ENCODE measurements at regions not wholly inside any gene's neighbourhood (a gene's known extent, or its start where the extent isn't known, plus 50 kb on each side); places are given as distances from the start of the nearest gene placed in this dataset.

GRCh38 chr4:138802499-138802898, 213.1 kb upstream of the NOCT start:
- ChIA-PET CTCF (interaction anchor here (0.5 to 0.6 kb wide), 2 partner anchors 343 to 635 kb away, joined by 3 to 5 read pairs; no protein-coding TSS in a partner anchor), POLR2A (no interaction called here)
- no TSS peak for BruUV-seq (replicated peaks)
- intact Hi-C loops (cut with micrococcal nuclease), result no loop called here
- H3K27ac Mint-ChIP-seq (ENCODE audit: low read depth, unreplicated experiment), result no peak overlapping the region
- H3K4me3 Mint-ChIP-seq (ENCODE audit: unreplicated experiment), result no peak overlapping the region
- H3K36me3 Mint-ChIP-seq (ENCODE audit: insufficient read depth, unreplicated experiment), result no peaks in the 10 kb centered on the region
- no peak for DNase-seq (ENCODE audit: unreplicated experiment)
- H3K4me1 Mint-ChIP-seq (ENCODE audit: insufficient read depth, unreplicated experiment), result no peaks in the 10 kb centered on the region
- H3K27me3 Mint-ChIP-seq (ENCODE audit: insufficient read depth, unreplicated experiment), result peaks cover 76% of the 10 kb centered on the region
- H3K9me3 Mint-ChIP-seq (ENCODE audit: unreplicated experiment), result no peaks in the 10 kb centered on the region
- TF ChIP-seq, protein P1, sequence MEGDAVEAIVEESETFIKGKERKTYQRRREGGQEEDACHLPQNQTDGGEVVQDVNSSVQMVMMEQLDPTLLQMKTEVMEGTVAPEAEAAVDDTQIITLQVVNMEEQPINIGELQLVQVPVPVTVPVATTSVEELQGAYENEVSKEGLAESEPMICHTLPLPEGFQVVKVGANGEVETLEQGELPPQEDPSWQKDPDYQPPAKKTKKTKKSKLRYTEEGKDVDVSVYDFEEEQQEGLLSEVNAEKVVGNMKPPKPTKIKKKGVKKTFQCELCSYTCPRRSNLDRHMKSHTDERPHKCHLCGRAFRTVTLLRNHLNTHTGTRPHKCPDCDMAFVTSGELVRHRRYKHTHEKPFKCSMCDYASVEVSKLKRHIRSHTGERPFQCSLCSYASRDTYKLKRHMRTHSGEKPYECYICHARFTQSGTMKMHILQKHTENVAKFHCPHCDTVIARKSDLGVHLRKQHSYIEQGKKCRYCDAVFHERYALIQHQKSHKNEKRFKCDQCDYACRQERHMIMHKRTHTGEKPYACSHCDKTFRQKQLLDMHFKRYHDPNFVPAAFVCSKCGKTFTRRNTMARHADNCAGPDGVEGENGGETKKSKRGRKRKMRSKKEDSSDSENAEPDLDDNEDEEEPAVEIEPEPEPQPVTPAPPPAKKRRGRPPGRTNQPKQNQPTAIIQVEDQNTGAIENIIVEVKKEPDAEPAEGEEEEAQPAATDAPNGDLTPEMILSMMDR (IDR thresholded peaks at IDR 0.05; ENCODE audit: unreplicated experiment), result no peak

GRCh38 chr4:138800421-138800820, 215.2 kb upstream of the NOCT start:
- H3K9me3 Mint-ChIP-seq (ENCODE audit: unreplicated experiment), result no peaks in the 10 kb centered on the region
- TF ChIP-seq, protein P1 (IDR thresholded peaks at IDR 0.05; ENCODE audit: unreplicated experiment), result no peak
- intact Hi-C loops (cut with micrococcal nuclease), result no loop called here
- ChIA-PET POLR2A (no interaction called here), CTCF (interaction anchor here (0.6 to 0.7 kb wide), 2 partner anchors 10 to 431 kb away, joined by 3 read pairs; no protein-coding TSS in a partner anchor)
- BruUV-seq (replicated peaks), result no TSS peak
- H3K4me1 Mint-ChIP-seq (ENCODE audit: insufficient read depth, unreplicated experiment), result no peaks in the 10 kb centered on the region
- no peak overlapping the region for H3K27ac Mint-ChIP-seq (ENCODE audit: low read depth, unreplicated experiment)
- DNase-seq (ENCODE audit: unreplicated experiment), result no peak
- H3K4me3 Mint-ChIP-seq (ENCODE audit: unreplicated experiment), result no peak overlapping the region
- H3K36me3 Mint-ChIP-seq (ENCODE audit: insufficient read depth, unreplicated experiment), result no peaks in the 10 kb centered on the region
- H3K27me3 Mint-ChIP-seq (ENCODE audit: insufficient read depth, unreplicated experiment), result peaks cover 60% of the 10 kb centered on the region

- intact Hi-C loops (cut with micrococcal nuclease), result no loop called here
- CTCF ChIA-PET, result no interaction called here
- H3K27ac Mint-ChIP-seq (ENCODE audit: low read depth, unreplicated experiment), result no peak overlapping the region
- H3K36me3 Mint-ChIP-seq (ENCODE audit: insufficient read depth, unreplicated experiment), result no peaks in the 10 kb centered on the region
- H3K4me1 Mint-ChIP-seq (ENCODE audit: insufficient read depth, unreplicated experiment), result no peaks in the 10 kb centered on the region
- TF ChIP-seq, protein P1 (IDR thresholded peaks at IDR 0.05; ENCODE audit: unreplicated experiment), result no peak
- H3K27me3 Mint-ChIP-seq (ENCODE audit: insufficient read depth, unreplicated experiment), result peaks cover 40% of the 10 kb centered on the region
- POLR2A ChIA-PET, result no interaction called here
- no peaks in the 10 kb centered on the region for H3K9me3 Mint-ChIP-seq (ENCODE audit: unreplicated experiment)
- DNase-seq (ENCODE audit: unreplicated experiment), result no peak
- H3K4me3 Mint-ChIP-seq (ENCODE audit: unreplicated experiment), result no peak overlapping the region
- BruUV-seq (replicated peaks), result no TSS peak
These were observed 217.2 kb upstream of the NOCT start for GRCh38 chr4:138798404-138798803.

DNA sequence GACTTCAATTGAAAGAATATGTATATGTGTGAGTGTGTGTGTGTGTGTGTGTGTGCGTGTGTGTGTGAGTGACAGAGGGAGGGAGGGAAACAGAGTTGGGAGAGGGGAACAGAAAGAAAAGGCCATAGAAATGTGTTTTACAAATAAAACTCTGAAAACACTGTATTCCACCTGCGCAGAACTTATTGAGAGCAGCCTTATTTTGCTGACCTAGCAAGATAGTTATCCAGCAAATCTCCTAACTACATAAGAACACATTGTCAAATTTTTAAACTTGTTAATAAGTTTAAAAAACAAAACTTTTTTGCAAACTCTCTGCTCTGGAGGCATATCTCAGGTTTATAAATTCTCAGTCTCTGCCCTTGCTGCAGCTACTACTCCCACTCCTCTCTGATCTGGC, 217.9 kb upstream of the NOCT start:
- CTCF ChIA-PET, result no interaction called here
- Mint-ChIP-seq H3K36me3 (ENCODE audit: insufficient read depth, unreplicated experiment) (no peaks in the 10 kb centered on the region), H3K4me1 (ENCODE audit: insufficient read depth, unreplicated experiment) (no peaks in the 10 kb centered on the region), H3K9me3 (ENCODE audit: unreplicated experiment) (no peaks in the 10 kb centered on the region), H3K27me3 (ENCODE audit: insufficient read depth, unreplicated experiment) (peaks cover 35% of the 10 kb centered on the region), H3K4me3 (ENCODE audit: unreplicated experiment) (no peak overlapping the region), H3K27ac (ENCODE audit: low read depth, unreplicated experiment) (no peak overlapping the region)
- DNase-seq (ENCODE audit: unreplicated experiment), result no peak
- POLR2A ChIA-PET, result no interaction called here
- no TSS peak for BruUV-seq (replicated peaks)
- TF ChIP-seq, protein P1 (IDR thresholded peaks at IDR 0.05; ENCODE audit: unreplicated experiment), result no peak
- intact Hi-C loops (cut with micrococcal nuclease), result no loop called here

Data from MCF 10A (cell line).